GM12878 (cell line): ENCODE measurements at regions not wholly inside any gene's neighbourhood (a gene's known extent, or its start where the extent isn't known, plus 50 kb on each side); places are given as distances from the start of the nearest gene placed in this dataset.

Source experiments
- ATAC-seq: fragments of 200-7000 bp; cut with Tn5 transposase; 3 replicates; pipeline ENCODE4 v1.9.1; 2020; ENCODE audit warnings: mild to moderate bottlenecking, moderate library complexity
- BruUV-seq: library from RNA; stranded (reverse); fragments of 400-500 nt; replicated peaks from 2 replicates; lab custom pipeline; 2021; lab: Mats Ljungman, UMichigan
- CTCF ChIA-PET: fragments of 300-600 bp; sonication (Branson Sonifier 250); formaldehyde crosslinking; extraction: SDS; loops from one replicate; lab custom pipeline; 2021; ENCODE audit warnings: inconsistent platforms; lab: Yijun Ruan, JAX
- POLR2A ChIA-PET: fragments of 350-600 bp; formaldehyde crosslinking; extraction: SDS; loops from one replicate; lab custom pipeline; 2021; ENCODE audit warnings: inconsistent platforms; lab: Charles Lee
- RAD21 ChIA-PET: fragments of 300-600 bp; sonication (Branson Sonifier 250); formaldehyde crosslinking; loops from one replicate; lab custom pipeline; 2023; ENCODE audit warnings: antibody characterized with exemption; ENCODE audit not compliant: unreplicated experiment; lab: Charles Lee
- SMC1A ChIA-PET: fragments of 300-600 bp; sonication (Branson Sonifier 250); formaldehyde crosslinking; loops from one replicate; lab custom pipeline; 2023; ENCODE audit not compliant: unreplicated experiment, uncharacterized antibody; lab: Charles Lee
- DNase-seq: peaks from one replicate; pipeline ENCODE4 v3.0.0-alpha.2; 2011; ENCODE audit warnings: low read depth, low spot score
- FAIRE-seq: peaks from 3 replicates; lab custom pipeline; 2011; peaks lifted over from hg19 to GRCh38; lab: Jason Lieb, UNC
- H2AFZ ChIP-seq: 2 replicates; pipeline ENCODE4 v1.6.0; 2011; ENCODE audit warnings: low read depth, low read length, control low read depth; ENCODE audit not compliant: control insufficient read depth
- H3K27ac ChIP-seq: 2 replicates; pipeline ENCODE4 v1.5.1; 2011; ENCODE audit warnings: control low read depth; ENCODE audit not compliant: control insufficient read depth, insufficient read depth
- H3K27me3 ChIP-seq, 2 experiments: replicated peaks in 1 of 2; 2 replicates each; pipeline versions ENCODE4 v1.6.0 to v1.6.1; 2011; ENCODE audit warnings: low read length in 1 of 2; ENCODE audit not compliant: control insufficient read depth in 2 of 2, insufficient read depth in 2 of 2
- H3K36me3 ChIP-seq, 2 experiments: 2 replicates each; pipeline ENCODE4 v1.5.1; 2011; ENCODE audit warnings: low read length in 1 of 2; ENCODE audit not compliant: control insufficient read depth in 2 of 2, insufficient read depth in 2 of 2
- H3K4me1 ChIP-seq: 2 replicates; pipeline ENCODE4 v1.6.1; 2011; ENCODE audit warnings: mild to moderate bottlenecking, low read length, moderate library complexity, mixed read lengths; ENCODE audit not compliant: control insufficient read depth, insufficient read depth
- H3K4me2 ChIP-seq: 2 replicates; pipeline ENCODE4 v1.6.0; 2011; ENCODE audit warnings: control low read depth; ENCODE audit not compliant: control insufficient read depth, insufficient read depth
- H3K4me3 ChIP-seq: fragments of 200-600 bp; sonication (generic); 2 replicates; pipeline ENCODE4 v1.5.1; 2016
- H3K79me2 ChIP-seq: 2 replicates; pipeline ENCODE4 v1.6.0; 2011; ENCODE audit warnings: low read length; ENCODE audit not compliant: control insufficient read depth, insufficient read depth
- H3K9ac ChIP-seq: 2 replicates; pipeline ENCODE4 v1.8.0; 2011; ENCODE audit warnings: low read length, control low read depth, mixed read lengths; ENCODE audit not compliant: control insufficient read depth, insufficient read depth
- H3K9me3 ChIP-seq: replicated peaks from 3 replicates; pipeline ENCODE4 v1.5.1; 2011; ENCODE audit warnings: mild to moderate bottlenecking, low read length; ENCODE audit not compliant: control insufficient read depth, insufficient read depth
- H4K20me1 ChIP-seq: 2 replicates; pipeline ENCODE4 v1.6.0; 2011; ENCODE audit not compliant: control insufficient read depth, insufficient read depth
- CBX5 ChIP-seq: sonication (generic); IDR thresholded peaks from 2 replicates; pipeline ENCODE4 v1.6.1; 2016; ENCODE audit warnings: low read depth, moderate library complexity, mild to moderate bottlenecking, inconsistent platforms
- CHD4 ChIP-seq: fragments of 200-600 bp; sonication (generic); IDR thresholded peaks from 2 replicates; pipeline ENCODE4 v1.6.1; 2016; ENCODE audit warnings: mild to moderate bottlenecking
- CREB1 ChIP-seq: IDR thresholded peaks from 2 replicates; pipeline ENCODE4 v1.6.1; 2012; ENCODE audit warnings: low read depth, mild to moderate bottlenecking, inconsistent platforms
- FOXM1 ChIP-seq: IDR thresholded peaks from 2 replicates; pipeline ENCODE4 v1.6.1; 2012; ENCODE audit warnings: low read depth, mild to moderate bottlenecking, inconsistent platforms, low read length, moderate library complexity
- GABPA ChIP-seq: IDR thresholded peaks from 2 replicates; pipeline ENCODE4 v1.6.1; 2014; ENCODE audit warnings: antibody characterized with exemption, low read depth, mild to moderate bottlenecking, inconsistent platforms
- IRF3 ChIP-seq: fragments of 450-650 bp; IDR thresholded peaks from 2 replicates; pipeline ENCODE4 v1.6.1; 2014; ENCODE audit warnings: mild to moderate bottlenecking
- LARP7 ChIP-seq: fragments of 450-650 bp; IDR thresholded peaks from 2 replicates; pipeline ENCODE4 v1.6.1; 2017; ENCODE audit warnings: mild to moderate bottlenecking
- MTA3 ChIP-seq: IDR thresholded peaks from 2 replicates; pipeline ENCODE4 v1.6.1; 2012; ENCODE audit warnings: low read length, inconsistent platforms, borderline replicate concordance
- NR2F1 ChIP-seq: fragments of 450-650 bp; conservative IDR thresholded peaks from 2 replicates; pipeline ENCODE4 v1.6.1; 2017; ENCODE audit warnings: mild to moderate bottlenecking
- NRF1 ChIP-seq: conservative IDR thresholded peaks from 2 replicates; pipeline ENCODE4 v1.6.1; 2011; ENCODE audit warnings: mild to moderate bottlenecking, low read depth, low read length, improper control_type of control experiment
- POLR2AphosphoS5 ChIP-seq: IDR thresholded peaks from 2 replicates; pipeline ENCODE4 v1.6.1; 2011; ENCODE audit warnings: mild to moderate bottlenecking, low read length, inconsistent platforms
- SMC3 ChIP-seq: IDR thresholded peaks from 2 replicates; pipeline ENCODE4 v1.6.1; 2011; ENCODE audit warnings: low read length, improper control_type of control experiment, borderline replicate concordance
- ZBTB33 ChIP-seq: fragments of 450-650 bp; IDR thresholded peaks from 2 replicates; pipeline ENCODE4 v1.6.1; 2017; ENCODE audit warnings: mild to moderate bottlenecking
- ZNF274 ChIP-seq: IDR thresholded peaks from one replicate; pipeline ENCODE4 v1.8.0; 2011; ENCODE audit not compliant: insufficient read length, insufficient read depth
- ZNF592 ChIP-seq: fragments of 450-650 bp; IDR thresholded peaks from 2 replicates; pipeline ENCODE4 v1.6.1; 2017; ENCODE audit warnings: mild to moderate bottlenecking, moderate library complexity
- WGBS: methylation state at CpG from one replicate; pipeline ENCODE4 v1.1.6; 2016; ENCODE audit warnings: low lambda C conversion rate; ENCODE audit not compliant: insufficient replicate concordance, insufficient coverage; ENCODE audit errors: missing lambda C conversion rate; 5-methylcytosine and 5-hydroxymethylcytosine counted together
- in situ Hi-C: fragments of 300-500 bp; cut with MboI; formaldehyde crosslinking; loops from 9 replicates; pipeline ENCODE4 v1.14.3; 2018; ENCODE audit warnings: mixed read lengths
- intact Hi-C: fragments of 100-400 bp; cut with micrococcal nuclease; formaldehyde crosslinking; loops from one replicate; pipeline ENCODE4 v1.14.2; 2022; ENCODE audit not compliant: unreplicated experiment

- WGBS: 57% methylated on average over 5 of the region's 6 CpGs
- intact Hi-C loops: no loop called here
- POLR2A ChIA-PET: interaction anchor here (0.6 kb wide), 1 partner anchor 24 kb away, joined by 3 read pairs; no protein-coding TSS in a partner anchor
Measured at GRCh38 chr13:50613356-50613831, 230.1 kb downstream of the DLEU7 start.

More at GRCh38 chr13:50613356-50613831, 230.1 kb downstream of the DLEU7 start:
- Histone ChIP-seq H3K4me2 (no peak overlapping the region), H3K9ac (no peak overlapping the region), H2AFZ (no peak overlapping the region), H3K36me3 (no peaks in the 10 kb centered on the region), H3K4me1 (no peaks in the 10 kb centered on the region), H3K79me2 (no peaks in the 10 kb centered on the region), H4K20me1 (no peaks in the 10 kb centered on the region), H3K9me3 (no peaks in the 10 kb centered on the region), H3K27ac (no peak overlapping the region), H3K4me3 (no peak overlapping the region), H3K27me3 (no peaks in the 10 kb centered on the region; a peak in 1 of 4 replicates)
- FAIRE-seq (peak; percentile 35), DNase-seq (no peak), ATAC-seq (no peak)
- in situ Hi-C loops: no loop called here
- BruUV-seq: no TSS peak
- TF ChIP-seq ZNF592 (no peak), MTA3 (no peak), LARP7 (no peak), FOXM1 (no peak), ZBTB33 (no peak), CREB1 (no peak), NR2F1 (no peak), CBX5 (no peak), SMC3 (no peak), GABPA (no peak), CHD4 (no peak), ZNF274 (no peak), IRF3 (no peak), NRF1 (no peak), POLR2AphosphoS5 (no peak)
- ChIA-PET SMC1A (interaction anchor here (0.9 to 1.3 kb wide), 2 partner anchors 23 to 36 kb away, joined by 3 to 4 read pairs; no protein-coding TSS in a partner anchor), CTCF (interaction anchor here (1.1 to 1.3 kb wide), 2 partner anchors 15 to 39 kb away, joined by 3 to 10 read pairs; no protein-coding TSS in a partner anchor), RAD21 (interaction anchor here (1.0 to 1.5 kb wide), 2 partner anchors 188 to 302 kb away, joined by 3 to 6 read pairs; no protein-coding TSS in a partner anchor)
